HepG2 (cell line): ENCODE measurements at regions not wholly inside any gene's neighbourhood (a gene's known extent, or its start where the extent isn't known, plus 50 kb on each side); places are given as distances from the start of the nearest gene placed in this dataset.

Source experiments
- ZMYM3 ChIP-seq: sonication (generic); formaldehyde crosslinking; IDR thresholded peaks from 2 replicates; pipeline ENCODE4 v1.5.1; 2020; ENCODE audit warnings: mild to moderate bottlenecking, missing genetic modification reagents
- ZNF280B ChIP-seq: sonication (generic); formaldehyde crosslinking; IDR thresholded peaks from 2 replicates; pipeline ENCODE4 v1.5.0; 2020; ENCODE audit warnings: missing genetic modification reagents, mild to moderate bottlenecking, borderline replicate concordance
- ZNF280D ChIP-seq: sonication (generic); formaldehyde crosslinking; IDR thresholded peaks from 2 replicates; pipeline ENCODE4 v1.5.1; 2020; ENCODE audit warnings: mild to moderate bottlenecking, missing genetic modification reagents
- ZNF629 ChIP-seq: sonication (generic); formaldehyde crosslinking; conservative IDR thresholded peaks from 2 replicates; pipeline ENCODE4 v1.5.0; 2020; ENCODE audit warnings: missing genetic modification reagents

DNA sequence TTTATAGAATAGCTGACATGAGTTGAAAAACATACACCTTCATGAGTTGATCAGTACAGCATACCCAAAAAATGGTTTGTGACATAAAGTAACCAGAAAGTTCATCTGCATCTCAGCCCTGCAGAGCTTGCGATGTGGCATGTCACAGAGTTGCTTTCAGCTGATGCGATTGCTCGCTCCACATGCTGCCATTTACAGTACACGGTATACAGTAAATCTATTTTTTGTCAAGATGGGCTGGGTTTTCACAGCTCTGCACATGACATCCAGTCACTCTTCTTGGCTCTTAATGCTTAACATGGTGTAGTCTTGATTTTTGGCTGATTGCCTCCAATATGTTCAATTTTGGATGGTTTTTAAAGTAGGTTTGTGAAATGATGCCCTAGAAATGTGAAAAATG is 811.9 kb downstream of the SATB2 start:
- TF ChIP-seq ZNF629 (CRISPR knock-in tag): no peak
- TF ChIP-seq ZMYM3 (CRISPR knock-in tag): no peak
- no peak for TF ChIP-seq ZNF280B (CRISPR knock-in tag)
- no peak for TF ChIP-seq ZNF280D
